ENCODE measurements at regions not wholly inside any gene's neighbourhood (a gene's known extent, or its start where the extent isn't known, plus 50 kb on each side); places are given as distances from the start of the nearest gene placed in this dataset.

DNA sequence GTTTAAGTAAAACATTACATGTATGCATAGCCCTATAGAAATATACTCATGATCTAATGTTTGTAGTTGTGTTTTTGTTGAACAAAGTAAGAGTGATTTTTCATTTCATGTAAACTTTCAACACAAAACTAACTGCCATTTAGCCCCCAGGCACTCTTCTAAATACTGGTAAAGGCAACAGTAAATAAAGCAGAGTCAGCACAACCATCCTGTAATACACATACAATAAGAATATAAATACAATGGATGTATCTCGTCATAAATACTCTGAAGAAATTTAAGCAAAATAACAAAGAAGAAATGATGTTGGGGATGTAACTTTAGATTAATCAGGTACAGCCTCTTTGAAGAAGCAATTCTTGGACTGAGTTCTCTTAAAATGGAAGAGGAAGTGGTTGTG is 821.2 kb downstream of the ARAP2 start:
- POLR2A ChIA-PET (ENCODE audit: unreplicated experiment) = no interaction called here
- DNase-seq = no peak
- CTCF ChIA-PET = interaction anchor here (0.6 kb wide), 1 partner anchor 399 kb away, joined by 3 read pairs; no protein-coding TSS in a partner anchor
- Histone ChIP-seq H3K27me3 (ENCODE audit: low read length) (no peaks in the 10 kb centered on the region), H4K20me1 (ENCODE audit: low read length) (no peaks in the 10 kb centered on the region), H3K36me3 (ENCODE audit: low read depth, low read length) (no peaks in the 10 kb centered on the region), H3K9me2 (replicated peaks; ENCODE audit: low read length) (no peaks in the 10 kb centered on the region), H2AFZ (ENCODE audit: low read length) (no peak overlapping the region), H3K27ac (ENCODE audit: low read length) (no peak overlapping the region), H3K4me2 (ENCODE audit: low read length) (no peak overlapping the region), H3K9me3 (ENCODE audit: low read length) (no peaks in the 10 kb centered on the region), H3K9ac (ENCODE audit: low read length) (no peak overlapping the region), H3K4me1 (ENCODE audit: insufficient read depth, low read length) (no peaks in the 10 kb centered on the region), H3K79me2 (ENCODE audit: low read length) (no peaks in the 10 kb centered on the region), H3F3A (ENCODE audit: low read length, unreplicated experiment) (no peaks in the 10 kb centered on the region), H3K4me3 (ENCODE audit: low read length) (no peak overlapping the region)
- intact Hi-C loops (cut with micrococcal nuclease) = no loop called here
- no peak for TF ChIP-seq EZH2 (IDR thresholded peaks at IDR 0.05; ENCODE audit: low read length, unreplicated experiment)
- no peak for TF ChIP-seq EZH2phosphoT487 (IDR thresholded peaks at IDR 0.05; ENCODE audit: borderline replicate concordance, low read length)
- TF ChIP-seq, protein P1, sequence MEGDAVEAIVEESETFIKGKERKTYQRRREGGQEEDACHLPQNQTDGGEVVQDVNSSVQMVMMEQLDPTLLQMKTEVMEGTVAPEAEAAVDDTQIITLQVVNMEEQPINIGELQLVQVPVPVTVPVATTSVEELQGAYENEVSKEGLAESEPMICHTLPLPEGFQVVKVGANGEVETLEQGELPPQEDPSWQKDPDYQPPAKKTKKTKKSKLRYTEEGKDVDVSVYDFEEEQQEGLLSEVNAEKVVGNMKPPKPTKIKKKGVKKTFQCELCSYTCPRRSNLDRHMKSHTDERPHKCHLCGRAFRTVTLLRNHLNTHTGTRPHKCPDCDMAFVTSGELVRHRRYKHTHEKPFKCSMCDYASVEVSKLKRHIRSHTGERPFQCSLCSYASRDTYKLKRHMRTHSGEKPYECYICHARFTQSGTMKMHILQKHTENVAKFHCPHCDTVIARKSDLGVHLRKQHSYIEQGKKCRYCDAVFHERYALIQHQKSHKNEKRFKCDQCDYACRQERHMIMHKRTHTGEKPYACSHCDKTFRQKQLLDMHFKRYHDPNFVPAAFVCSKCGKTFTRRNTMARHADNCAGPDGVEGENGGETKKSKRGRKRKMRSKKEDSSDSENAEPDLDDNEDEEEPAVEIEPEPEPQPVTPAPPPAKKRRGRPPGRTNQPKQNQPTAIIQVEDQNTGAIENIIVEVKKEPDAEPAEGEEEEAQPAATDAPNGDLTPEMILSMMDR (conservative IDR thresholded peaks at IDR 0.05; ENCODE audit: low read depth, low read length) = no peak
- no TSS peak for BruUV-seq (replicated peaks)
- ATAC-seq = no peak

DNA sequence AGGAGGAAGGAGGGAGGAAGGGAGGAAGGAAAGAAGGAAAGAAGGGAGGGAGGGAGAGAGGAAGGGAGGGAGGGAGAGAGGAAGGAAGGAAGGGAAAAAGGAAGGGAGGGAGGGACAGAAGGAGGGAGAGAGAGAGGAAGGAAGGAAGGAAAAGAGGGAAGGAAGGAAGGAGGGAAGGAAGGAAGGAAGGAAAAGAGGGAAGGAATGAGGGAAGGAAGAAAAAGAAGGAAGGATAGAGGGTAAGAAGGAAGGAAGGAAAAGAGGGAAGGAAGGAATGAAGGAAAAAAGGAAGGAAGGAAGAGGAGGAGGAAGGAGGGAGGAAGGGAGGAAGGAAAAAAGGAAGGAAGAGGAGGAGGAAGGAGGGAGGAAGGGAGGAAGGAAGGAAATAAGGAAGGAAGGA is 796.8 kb downstream of the ARAP2 start:
- TF ChIP-seq EZH2 (IDR thresholded peaks at IDR 0.05; ENCODE audit: low read length, unreplicated experiment) = no peak
- no peak for TF ChIP-seq EZH2phosphoT487 (IDR thresholded peaks at IDR 0.05; ENCODE audit: borderline replicate concordance, low read length)
- TF ChIP-seq, protein P1 (conservative IDR thresholded peaks at IDR 0.05; ENCODE audit: low read depth, low read length) = no peak
- ChIA-PET POLR2A (ENCODE audit: unreplicated experiment) (no interaction called here), CTCF (no interaction called here)
- no TSS peak for BruUV-seq (replicated peaks)
- Histone ChIP-seq H3K36me3 (ENCODE audit: low read depth, low read length) (no peaks in the 10 kb centered on the region), H3K27ac (ENCODE audit: low read length) (no peak overlapping the region), H3K4me1 (ENCODE audit: insufficient read depth, low read length) (no peaks in the 10 kb centered on the region), H3K9ac (ENCODE audit: low read length) (no peak overlapping the region), H3K79me2 (ENCODE audit: low read length) (no peaks in the 10 kb centered on the region), H3K9me3 (ENCODE audit: low read length) (no peaks in the 10 kb centered on the region), H4K20me1 (ENCODE audit: low read length) (no peaks in the 10 kb centered on the region), H2AFZ (ENCODE audit: low read length) (no peak overlapping the region), H3K27me3 (ENCODE audit: low read length) (no peaks in the 10 kb centered on the region), H3K4me3 (ENCODE audit: low read length) (no peak overlapping the region), H3K9me2 (replicated peaks; ENCODE audit: low read length) (no peaks in the 10 kb centered on the region), H3F3A (ENCODE audit: low read length, unreplicated experiment) (no peaks in the 10 kb centered on the region), H3K4me2 (ENCODE audit: low read length) (no peak overlapping the region)
- ATAC-seq (no peak), DNase-seq (no peak)
- intact Hi-C loops (cut with micrococcal nuclease) = no loop called here

DNA sequence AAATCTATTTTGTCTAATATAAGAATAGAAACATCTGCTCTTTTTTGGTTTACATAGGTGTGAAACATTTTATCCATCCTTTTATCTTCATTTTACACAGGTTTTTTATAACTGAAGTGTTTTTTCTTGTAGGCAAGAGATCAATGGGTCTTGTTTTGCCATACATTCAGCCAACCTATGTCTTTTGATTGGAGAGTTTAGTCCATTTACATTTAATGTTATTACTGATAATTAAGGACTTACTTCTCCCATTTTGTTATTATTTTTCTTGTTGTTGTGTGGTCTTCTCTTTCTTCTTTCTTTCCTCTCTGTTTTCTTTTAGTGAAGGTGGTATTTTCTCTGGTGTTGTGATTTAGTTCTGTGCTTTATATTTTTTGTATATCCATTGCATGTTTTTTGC is 785.3 kb downstream of the ARAP2 start:
- no peak for TF ChIP-seq EZH2phosphoT487 (IDR thresholded peaks at IDR 0.05; ENCODE audit: borderline replicate concordance, low read length)
- TF ChIP-seq EZH2 (IDR thresholded peaks at IDR 0.05; ENCODE audit: low read length, unreplicated experiment) = no peak
- TF ChIP-seq, protein P1 (conservative IDR thresholded peaks at IDR 0.05; ENCODE audit: low read depth, low read length) = no peak
- no peaks in the 10 kb centered on the region for H3K27me3 ChIP-seq (ENCODE audit: low read length)
- no peak overlapping the region for H3K9ac ChIP-seq (ENCODE audit: low read length)
- H3F3A ChIP-seq (ENCODE audit: low read length, unreplicated experiment) = no peaks in the 10 kb centered on the region
- H3K9me3 ChIP-seq (ENCODE audit: low read length) = no peaks in the 10 kb centered on the region
- no peaks in the 10 kb centered on the region for H3K4me1 ChIP-seq (ENCODE audit: insufficient read depth, low read length)
- H3K9me2 ChIP-seq (replicated peaks; ENCODE audit: low read length) = no peaks in the 10 kb centered on the region
- H3K4me3 ChIP-seq (ENCODE audit: low read length) = no peak overlapping the region
- no peaks in the 10 kb centered on the region for H3K79me2 ChIP-seq (ENCODE audit: low read length)
- BruUV-seq (replicated peaks) = no TSS peak
- no peaks in the 10 kb centered on the region for H3K36me3 ChIP-seq (ENCODE audit: low read depth, low read length)
- no peak for ATAC-seq
- H2AFZ ChIP-seq (ENCODE audit: low read length) = no peak overlapping the region
- intact Hi-C loops (cut with micrococcal nuclease) = no loop called here
- CTCF ChIA-PET = no interaction called here
- no peaks in the 10 kb centered on the region for H4K20me1 ChIP-seq (ENCODE audit: low read length)
- H3K27ac ChIP-seq (ENCODE audit: low read length) = no peak overlapping the region
- POLR2A ChIA-PET (ENCODE audit: unreplicated experiment) = no interaction called here
- DNase-seq = no peak
- H3K4me2 ChIP-seq (ENCODE audit: low read length) = no peak overlapping the region
